WERI-Rb-1 (cell line): ENCODE measurements at regions not wholly inside any gene's neighbourhood (a gene's known extent, or its start where the extent isn't known, plus 50 kb on each side); places are given as distances from the start of the nearest gene placed in this dataset.
A peak's percentile ranks its signal among the peaks of the same experiment; 100 is the strongest.

Experiments
- DNase-seq: peaks from one replicate; pipeline ENCODE4 v3.0.0-alpha.2; 2020
- H3K27ac ChIP-seq: fragments of 250-450 bp; sonication (Bioruptor Pico); 2 replicates; pipeline ENCODE4 v1.5.1; 2020; ENCODE audit warnings: mild to moderate bottlenecking, moderate library complexity
- H3K27me3 ChIP-seq: fragments of 250-450 bp; sonication (Bioruptor Pico); 2 replicates; pipeline ENCODE4 v1.5.1; 2021; ENCODE audit warnings: mild to moderate bottlenecking, low read depth, moderate library complexity; ENCODE audit not compliant: insufficient read depth, severe bottlenecking
- H3K36me3 ChIP-seq: fragments of 250-450 bp; sonication (Bioruptor Pico); 2 replicates; pipeline ENCODE4 v1.5.1; 2020; ENCODE audit warnings: mild to moderate bottlenecking, moderate library complexity
- H3K4me3 ChIP-seq: 2 replicates; pipeline ENCODE4 v1.5.1; 2011; ENCODE audit warnings: low read depth, mild to moderate bottlenecking, control low read depth, low read length
- H3K9me3 ChIP-seq: fragments of 250-450 bp; sonication (Bioruptor Pico); 2 replicates; pipeline ENCODE4 v1.5.1; 2021; ENCODE audit warnings: mild to moderate bottlenecking, moderate library complexity; ENCODE audit not compliant: severe bottlenecking
- CTCF ChIP-seq: IDR thresholded peaks from 2 replicates; pipeline ENCODE4 v1.5.1; 2011; ENCODE audit warnings: low read depth, mild to moderate bottlenecking, control low read depth, inconsistent platforms, low read length

GRCh38 chr5:74510476-74511075 lies 130.0 kb downstream of the ENC1 start:
- no peaks in the 10 kb centered on the region for H3K9me3 ChIP-seq
- H3K36me3 ChIP-seq, result no peaks in the 10 kb centered on the region
- TF ChIP-seq CTCF, result no peak
- H3K27me3 ChIP-seq, result no peaks in the 10 kb centered on the region
- no peak overlapping the region for H3K4me3 ChIP-seq
- DNase-seq, result no peak
- H3K27ac ChIP-seq, result no peak overlapping the region

GRCh38 chr5:74507370-74508005 lies 133.0 kb downstream of the ENC1 start:
- no peak for TF ChIP-seq CTCF
- Histone ChIP-seq H3K27ac (peak overlapping the region; percentile 47), H3K9me3 (no peaks in the 10 kb centered on the region), H3K27me3 (no peaks in the 10 kb centered on the region), H3K36me3 (no peaks in the 10 kb centered on the region), H3K4me3 (peak overlapping the region; percentile 9)
- DNase-seq, result peak; percentile 79

GRCh38 chr5:74506119-74506518 lies 134.4 kb downstream of the ENC1 start:
- no peak for TF ChIP-seq CTCF
- no peaks in the 10 kb centered on the region for H3K27me3 ChIP-seq
- H3K36me3 ChIP-seq, result no peaks in the 10 kb centered on the region
- no peak overlapping the region for H3K4me3 ChIP-seq
- DNase-seq, result no peak
- H3K27ac ChIP-seq, result no peak overlapping the region
- no peaks in the 10 kb centered on the region for H3K9me3 ChIP-seq

- no peak for DNase-seq
- H3K9me3 ChIP-seq, result no peaks in the 10 kb centered on the region
Observed at GRCh38 chr5:74504463-74504862, 136.1 kb downstream of the ENC1 start.

GRCh38 chr5:74502479-74502950 lies 138.0 kb downstream of the ENC1 start:
- TF ChIP-seq CTCF, result no peak
- Histone ChIP-seq H3K9me3 (no peaks in the 10 kb centered on the region), H3K36me3 (no peaks in the 10 kb centered on the region), H3K4me3 (no peak overlapping the region), H3K27ac (no peak overlapping the region), H3K27me3 (no peaks in the 10 kb centered on the region)
- no peak for DNase-seq

More at GRCh38 chr5:74504463-74504862, 136.1 kb downstream of the ENC1 start:
- Histone ChIP-seq H3K27ac (no peak overlapping the region), H3K4me3 (no peak overlapping the region), H3K36me3 (no peaks in the 10 kb centered on the region), H3K27me3 (no peaks in the 10 kb centered on the region)
- no peak for TF ChIP-seq CTCF
